BE2C (cell line): ENCODE measurements at regions not wholly inside any gene's neighbourhood (a gene's known extent, or its start where the extent isn't known, plus 50 kb on each side); places are given as distances from the start of the nearest gene placed in this dataset.
"Not testable (repeated sequence)": the region's sequence is repeated elsewhere in the genome, so short reads cannot be mapped to it uniquely, and the experiment has no call there.

ENCODE experiments used
- DNase-seq: peaks from one replicate; pipeline ENCODE4 v3.0.0-alpha.2; 2020
- H3K27me3 ChIP-seq: fragments of 250-450 bp; sonication (Bioruptor Pico); 2 replicates; pipeline ENCODE4 v1.5.1; 2020; ENCODE audit warnings: mild to moderate bottlenecking
- H3K36me3 ChIP-seq: fragments of 250-450 bp; sonication (Bioruptor Pico); 2 replicates; pipeline ENCODE4 v1.5.1; 2020; ENCODE audit warnings: mild to moderate bottlenecking
- H3K4me1 ChIP-seq: fragments of 250-450 bp; sonication (Bioruptor Pico); 2 replicates; pipeline ENCODE4 v1.5.1; 2020
- H3K4me3 ChIP-seq: 2 replicates; pipeline ENCODE4 v1.5.1; 2011; ENCODE audit warnings: low read depth, low read length
- H3K9me3 ChIP-seq: fragments of 250-450 bp; sonication (Bioruptor Pico); 2 replicates; pipeline ENCODE4 v1.5.1; 2020
- TF ChIP-seq, protein P1 (sequence below): IDR thresholded peaks from 2 replicates; pipeline ENCODE4 v1.5.1; 2012; ENCODE audit warnings: mild to moderate bottlenecking, low read depth, low read length

DNA sequence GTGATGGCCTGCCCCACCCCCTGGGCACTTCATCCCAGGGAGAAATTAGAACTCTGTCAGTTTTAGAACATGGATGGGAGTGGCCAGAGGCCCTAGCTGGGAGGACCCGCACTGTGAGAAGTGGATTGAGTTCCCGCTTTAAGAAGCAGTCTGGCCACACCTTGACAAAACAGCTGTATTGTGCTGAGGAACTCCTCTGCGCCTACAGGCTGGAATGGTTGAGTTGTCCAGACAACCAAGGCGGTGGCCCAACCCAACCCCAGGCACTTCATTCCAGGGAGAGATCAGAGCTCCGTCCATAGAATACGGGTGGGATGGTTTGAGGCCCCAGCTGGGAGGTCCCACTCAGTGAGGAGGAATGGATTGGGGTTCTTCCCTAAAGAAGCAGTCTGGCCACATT lies 196.0 kb downstream of the TMEM26 start:
- Histone ChIP-seq H3K36me3 (no peaks in the 10 kb centered on the region), H3K4me3 (no peak overlapping the region), H3K4me1 (no peaks in the 10 kb centered on the region), H3K9me3 (no peaks in the 10 kb centered on the region), H3K27me3 (no peaks in the 10 kb centered on the region; the same call in 1 of the 2 replicates)
- TF ChIP-seq, protein P1, sequence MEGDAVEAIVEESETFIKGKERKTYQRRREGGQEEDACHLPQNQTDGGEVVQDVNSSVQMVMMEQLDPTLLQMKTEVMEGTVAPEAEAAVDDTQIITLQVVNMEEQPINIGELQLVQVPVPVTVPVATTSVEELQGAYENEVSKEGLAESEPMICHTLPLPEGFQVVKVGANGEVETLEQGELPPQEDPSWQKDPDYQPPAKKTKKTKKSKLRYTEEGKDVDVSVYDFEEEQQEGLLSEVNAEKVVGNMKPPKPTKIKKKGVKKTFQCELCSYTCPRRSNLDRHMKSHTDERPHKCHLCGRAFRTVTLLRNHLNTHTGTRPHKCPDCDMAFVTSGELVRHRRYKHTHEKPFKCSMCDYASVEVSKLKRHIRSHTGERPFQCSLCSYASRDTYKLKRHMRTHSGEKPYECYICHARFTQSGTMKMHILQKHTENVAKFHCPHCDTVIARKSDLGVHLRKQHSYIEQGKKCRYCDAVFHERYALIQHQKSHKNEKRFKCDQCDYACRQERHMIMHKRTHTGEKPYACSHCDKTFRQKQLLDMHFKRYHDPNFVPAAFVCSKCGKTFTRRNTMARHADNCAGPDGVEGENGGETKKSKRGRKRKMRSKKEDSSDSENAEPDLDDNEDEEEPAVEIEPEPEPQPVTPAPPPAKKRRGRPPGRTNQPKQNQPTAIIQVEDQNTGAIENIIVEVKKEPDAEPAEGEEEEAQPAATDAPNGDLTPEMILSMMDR, result no peak
- no peak for DNase-seq

DNA sequence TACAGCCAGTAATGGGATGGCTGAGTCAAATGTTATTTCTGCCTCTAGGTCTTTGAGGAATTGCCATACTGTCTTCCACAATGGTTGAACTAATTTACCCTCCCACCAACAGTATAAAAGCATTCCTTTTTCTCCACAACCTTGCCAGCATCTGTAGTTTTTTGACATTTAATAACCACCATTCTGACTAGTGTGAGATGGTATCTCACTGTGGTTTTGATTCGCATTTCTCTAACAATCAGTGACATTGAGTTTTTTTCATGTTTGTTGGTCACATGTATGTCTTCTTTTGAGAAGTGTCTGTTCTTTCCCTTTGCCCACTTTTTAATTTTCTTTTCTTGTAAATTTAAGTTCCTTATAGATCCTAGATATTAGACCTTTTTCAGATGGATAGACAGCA lies 200.9 kb downstream of the TMEM26 start:
- not testable (repeated sequence) for H3K36me3 ChIP-seq, DNase-seq, H3K9me3 ChIP-seq

DNA sequence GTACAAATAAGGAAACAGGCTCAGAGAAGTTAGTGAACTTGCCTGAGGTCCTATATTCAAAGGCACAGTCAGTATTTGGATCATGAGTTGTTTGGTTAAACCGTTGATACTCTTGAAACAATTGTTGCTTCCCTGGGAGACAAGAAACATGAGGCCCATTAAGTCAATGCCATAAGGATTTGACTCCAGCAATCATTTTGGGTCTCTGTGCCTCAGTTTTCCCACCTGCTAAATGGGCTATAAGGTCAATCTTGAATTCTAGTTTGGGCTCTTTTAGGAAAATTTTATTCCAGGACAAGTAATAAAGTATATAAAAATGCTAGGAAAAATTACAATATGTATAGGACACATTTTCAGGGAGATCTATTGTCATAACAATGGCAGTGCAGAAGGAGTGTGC lies 202.1 kb downstream of the TMEM26 start:
- no peak for DNase-seq
- H3K4me1 ChIP-seq, result no peaks in the 10 kb centered on the region
- no peaks in the 10 kb centered on the region for H3K36me3 ChIP-seq
- TF ChIP-seq, protein P1, result no peak
- no peak overlapping the region for H3K4me3 ChIP-seq
- no peaks in the 10 kb centered on the region for H3K27me3 ChIP-seq
- no peaks in the 10 kb centered on the region for H3K9me3 ChIP-seq

More for the DNA sequence above, 200.9 kb downstream of the TMEM26 start:
- not testable (repeated sequence) for H3K4me1 ChIP-seq, H3K27me3 ChIP-seq, H3K4me3 ChIP-seq

DNA sequence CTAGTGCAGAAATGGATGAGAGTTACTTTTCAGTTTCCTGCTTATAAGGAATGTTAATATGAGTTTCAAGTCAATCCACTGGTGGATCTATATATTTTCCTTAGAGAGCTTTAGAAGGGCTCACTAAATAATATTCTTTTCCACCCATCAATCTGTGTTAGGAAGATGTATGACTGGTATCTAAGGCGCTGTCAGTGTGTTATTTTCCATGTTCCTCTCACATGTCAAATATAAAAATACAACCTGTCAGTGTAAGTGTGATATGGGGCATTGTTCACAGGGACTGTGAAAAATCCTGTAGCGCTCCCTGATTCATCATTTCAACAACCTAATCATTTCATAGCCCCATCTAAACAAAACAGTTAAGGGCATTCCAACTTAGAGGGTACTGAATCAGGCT lies 203.1 kb downstream of the TMEM26 start:
- H3K4me1 ChIP-seq, result no peaks in the 10 kb centered on the region
- H3K9me3 ChIP-seq, result no peaks in the 10 kb centered on the region
- DNase-seq, result no peak
- no peak overlapping the region for H3K4me3 ChIP-seq
- no peaks in the 10 kb centered on the region for H3K36me3 ChIP-seq
- TF ChIP-seq, protein P1, result no peak
- H3K27me3 ChIP-seq, result no peaks in the 10 kb centered on the region

DNA sequence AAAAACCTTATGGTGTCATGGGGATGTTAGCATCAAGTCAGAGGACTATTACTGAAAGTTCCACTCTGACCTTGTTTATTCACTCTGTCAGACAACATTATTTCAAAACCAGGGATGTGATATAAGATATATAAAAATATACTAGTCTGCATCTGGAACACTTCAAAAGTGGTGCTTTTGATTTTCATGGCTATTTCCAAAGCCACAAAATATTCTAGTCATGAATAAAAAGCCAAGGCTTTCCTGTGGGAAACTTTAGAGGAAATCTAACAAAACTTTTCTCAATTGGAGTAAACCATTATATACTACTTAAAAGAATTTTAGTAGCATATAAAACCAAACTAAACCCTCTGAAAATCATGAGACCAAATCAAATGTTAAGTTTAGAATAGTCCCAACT lies 205.2 kb downstream of the TMEM26 start:
- DNase-seq, result no peak
- H3K36me3 ChIP-seq, result no peaks in the 10 kb centered on the region
- H3K27me3 ChIP-seq, result no peaks in the 10 kb centered on the region
- TF ChIP-seq, protein P1, result no peak
- no peak overlapping the region for H3K4me3 ChIP-seq
- H3K4me1 ChIP-seq, result no peaks in the 10 kb centered on the region
- H3K9me3 ChIP-seq, result no peaks in the 10 kb centered on the region

DNA sequence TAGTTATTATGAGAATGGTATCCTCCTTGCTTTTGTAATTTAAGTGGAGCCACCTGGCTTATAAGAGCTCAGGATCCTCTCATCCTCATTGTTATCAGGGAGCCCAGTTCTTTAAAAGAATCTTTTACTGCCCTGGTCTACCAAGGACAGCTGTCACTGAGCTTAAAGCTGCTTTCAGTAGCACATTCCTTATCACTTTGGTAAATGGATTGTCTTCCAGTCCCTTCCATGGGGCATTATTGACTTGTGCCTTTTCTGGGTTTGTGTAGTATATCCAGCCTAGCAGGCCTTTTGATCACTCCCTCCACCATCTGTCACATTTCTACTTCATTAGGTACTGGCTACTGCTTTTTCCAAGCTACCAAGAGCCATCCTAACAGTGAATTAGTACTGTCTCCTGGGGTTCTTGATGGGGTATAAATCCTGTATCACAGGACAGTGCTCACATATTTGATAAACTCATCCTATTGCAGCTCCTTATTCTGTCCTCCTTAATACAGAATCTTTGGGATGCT lies 208.9 kb downstream of the TMEM26 start:
- no peak for DNase-seq
- Histone ChIP-seq H3K4me1 (no peaks in the 10 kb centered on the region), H3K4me3 (no peak overlapping the region), H3K36me3 (no peaks in the 10 kb centered on the region), H3K9me3 (no peaks in the 10 kb centered on the region), H3K27me3 (no peaks in the 10 kb centered on the region)
- TF ChIP-seq, protein P1, result no peak

DNA sequence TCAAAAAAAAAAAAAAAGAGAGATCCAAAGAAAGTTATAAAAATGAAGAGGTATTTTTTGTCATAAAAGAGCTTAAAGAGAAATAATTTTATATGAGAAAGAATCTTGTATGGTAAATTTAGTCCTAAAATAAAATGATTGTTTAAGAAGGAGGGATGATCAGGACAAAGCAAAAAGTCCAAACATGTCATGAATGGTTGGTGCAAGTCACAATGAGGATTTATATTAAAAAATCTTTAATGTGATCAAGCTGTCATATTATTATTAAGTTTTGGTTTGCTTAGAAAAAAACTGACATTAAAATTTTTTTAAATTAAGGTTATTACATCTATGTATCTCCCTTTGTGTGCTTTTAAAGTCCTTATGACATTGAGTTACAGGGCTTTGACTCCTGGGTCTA lies 220.4 kb downstream of the TMEM26 start:
- TF ChIP-seq, protein P1, result no peak
- no peak for DNase-seq
- no peaks in the 10 kb centered on the region for H3K4me1 ChIP-seq
- H3K36me3 ChIP-seq, result no peaks in the 10 kb centered on the region
- no peaks in the 10 kb centered on the region for H3K27me3 ChIP-seq
- no peaks in the 10 kb centered on the region for H3K9me3 ChIP-seq
- H3K4me3 ChIP-seq, result no peak overlapping the region
